Skeletal muscle cell (primary cell): ENCODE measurements at regions not wholly inside any gene's neighbourhood (a gene's known extent, or its start where the extent isn't known, plus 50 kb on each side); places are given as distances from the start of the nearest gene placed in this dataset.
"Not testable (repeated sequence)": the region's sequence is repeated elsewhere in the genome, so short reads cannot be mapped to it uniquely, and the experiment has no call there.

Experiments used
- DNase-seq: peaks from one replicate; pipeline ENCODE4 v3.0.0-alpha.2; 2010; ENCODE audit warnings: low read depth
- H3K4me3 ChIP-seq: 2 replicates; pipeline ENCODE4 v1.5.1; 2011; ENCODE audit warnings: low read depth, mild to moderate bottlenecking, control low read depth, low read length, moderate library complexity

- no peak for DNase-seq
- H3K4me3 ChIP-seq, result no peak overlapping the region
Measured at GRCh38 chr12:31906557-31907301, 52.5 kb upstream of the RESF1 start.

GRCh38 chr12:31903025-31903424 lies 56.2 kb upstream of the RESF1 start:
- no peak overlapping the region for H3K4me3 ChIP-seq
- DNase-seq, result no peak

GRCh38 chr12:31900271-31900670 lies 58.9 kb upstream of the RESF1 start:
- no peak for DNase-seq

DNA sequence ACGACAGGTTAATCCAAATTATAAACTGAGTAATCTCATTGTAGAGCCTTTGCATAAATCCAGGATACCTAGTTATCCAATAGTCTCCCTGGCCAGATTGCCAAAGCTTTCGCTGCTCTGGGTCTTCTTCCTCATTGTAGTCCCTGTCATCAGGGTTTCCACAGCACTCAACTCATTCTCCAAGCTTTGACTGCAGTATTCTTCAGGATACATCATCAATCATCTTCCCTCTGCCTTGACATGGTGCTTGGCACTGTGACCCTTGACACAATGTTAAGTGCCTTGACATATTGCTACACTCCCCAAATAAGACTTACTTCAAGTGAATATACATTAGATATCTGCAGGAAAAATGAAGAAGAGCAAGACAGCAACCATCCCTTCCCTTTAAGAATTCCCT lies 60.1 kb upstream of the RESF1 start:
- no peak overlapping the region for H3K4me3 ChIP-seq
- DNase-seq, result no peak

More at GRCh38 chr12:31900271-31900670, 58.9 kb upstream of the RESF1 start:
- no peak overlapping the region for H3K4me3 ChIP-seq

DNA sequence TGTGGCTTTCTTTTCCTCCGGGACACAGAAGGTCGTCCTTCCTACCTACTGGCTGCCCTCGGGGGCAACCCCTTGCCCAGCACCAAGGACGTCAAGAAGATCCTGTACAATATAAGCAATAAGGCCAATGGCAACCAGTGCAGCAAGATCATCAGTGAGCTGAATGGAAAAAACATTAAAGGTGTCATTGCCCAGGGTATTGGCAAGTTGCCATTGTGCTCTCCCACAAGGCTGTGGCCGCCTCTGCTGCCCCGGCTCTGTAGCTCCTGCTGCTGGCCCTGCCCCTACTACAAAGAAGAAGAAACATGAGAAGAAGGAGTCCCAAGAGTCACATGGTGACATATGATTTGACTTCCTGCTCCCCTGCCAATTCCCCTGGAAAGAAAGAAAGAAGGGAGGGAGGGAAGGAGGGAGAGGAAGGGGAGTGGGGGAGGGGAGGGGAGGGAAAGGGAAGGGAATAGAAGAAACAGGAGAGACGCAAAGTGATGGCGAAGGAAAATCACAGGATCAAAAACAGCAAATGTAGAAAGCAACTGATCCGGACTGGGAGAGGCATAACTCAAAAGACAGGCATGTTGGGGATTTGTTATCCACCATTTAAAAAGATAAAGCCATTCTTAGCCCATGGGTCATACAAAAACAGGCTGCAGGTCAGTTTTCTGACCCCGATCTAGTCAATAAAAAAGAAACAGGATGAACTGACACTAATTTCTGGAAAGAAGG lies 61.3 kb upstream of the RESF1 start:
- DNase-seq, result no peak
- no peak overlapping the region for H3K4me3 ChIP-seq

DNA sequence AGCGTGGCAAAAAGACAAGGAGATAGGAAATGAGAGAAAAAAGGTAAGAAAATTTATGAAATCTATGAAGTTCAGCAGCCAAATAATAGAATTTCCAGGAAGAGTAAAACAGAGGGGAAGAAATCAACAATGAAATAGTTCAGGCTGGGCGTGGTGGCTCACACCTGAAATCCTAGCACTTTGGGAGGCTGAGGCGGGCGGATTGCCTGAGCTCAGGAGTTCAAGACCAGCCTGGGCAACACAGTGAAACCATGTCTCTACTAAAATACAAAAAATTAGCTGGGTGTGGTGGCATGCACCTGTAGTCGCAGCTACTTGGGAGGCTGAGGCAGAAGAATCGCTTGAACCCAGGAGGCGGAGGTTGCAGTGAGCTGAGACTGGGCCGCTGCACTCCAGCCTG lies 62.1 kb upstream of the RESF1 start:
- not testable (repeated sequence) for DNase-seq, H3K4me3 ChIP-seq

- H3K4me3 ChIP-seq, result no peak overlapping the region
Measured at GRCh38 chr12:31896514-31897039, 62.6 kb upstream of the RESF1 start.

DNA sequence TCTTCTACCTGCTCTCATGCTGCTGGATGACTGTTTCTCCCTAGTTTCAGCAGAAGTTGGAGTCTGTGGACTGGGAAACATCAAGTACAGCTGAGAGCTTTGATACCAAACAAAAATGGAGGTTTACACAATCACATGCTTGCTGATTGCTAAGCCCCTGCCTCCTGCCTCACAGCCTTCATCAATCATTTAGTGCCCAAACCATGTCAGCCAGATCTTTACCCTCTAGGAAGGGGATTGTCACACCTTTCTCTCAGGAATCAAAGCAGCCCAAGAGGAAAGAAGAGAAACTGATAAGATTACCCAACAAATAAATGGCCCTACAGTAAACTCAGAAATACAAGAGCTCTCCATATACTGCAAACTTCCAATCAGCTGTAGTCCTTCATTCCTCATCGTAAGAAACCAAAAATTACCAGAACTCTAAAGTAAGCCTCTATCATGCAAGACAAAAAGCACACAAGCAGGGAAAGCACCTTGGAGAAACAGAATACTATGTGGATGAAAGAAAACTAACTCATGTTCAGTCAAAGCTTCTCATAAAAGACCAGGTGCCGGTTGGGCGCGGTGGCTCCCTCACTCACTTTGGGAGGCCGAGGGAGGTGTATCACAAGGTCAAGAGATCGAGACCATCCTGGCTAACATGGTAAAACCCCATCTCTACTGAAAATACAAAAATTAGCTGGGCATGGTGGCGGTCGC lies 63.6 kb upstream of the RESF1 start:
- no peak for DNase-seq
- no peak overlapping the region for H3K4me3 ChIP-seq

More at GRCh38 chr12:31896514-31897039, 62.6 kb upstream of the RESF1 start:
- DNase-seq, result no peak

DNA sequence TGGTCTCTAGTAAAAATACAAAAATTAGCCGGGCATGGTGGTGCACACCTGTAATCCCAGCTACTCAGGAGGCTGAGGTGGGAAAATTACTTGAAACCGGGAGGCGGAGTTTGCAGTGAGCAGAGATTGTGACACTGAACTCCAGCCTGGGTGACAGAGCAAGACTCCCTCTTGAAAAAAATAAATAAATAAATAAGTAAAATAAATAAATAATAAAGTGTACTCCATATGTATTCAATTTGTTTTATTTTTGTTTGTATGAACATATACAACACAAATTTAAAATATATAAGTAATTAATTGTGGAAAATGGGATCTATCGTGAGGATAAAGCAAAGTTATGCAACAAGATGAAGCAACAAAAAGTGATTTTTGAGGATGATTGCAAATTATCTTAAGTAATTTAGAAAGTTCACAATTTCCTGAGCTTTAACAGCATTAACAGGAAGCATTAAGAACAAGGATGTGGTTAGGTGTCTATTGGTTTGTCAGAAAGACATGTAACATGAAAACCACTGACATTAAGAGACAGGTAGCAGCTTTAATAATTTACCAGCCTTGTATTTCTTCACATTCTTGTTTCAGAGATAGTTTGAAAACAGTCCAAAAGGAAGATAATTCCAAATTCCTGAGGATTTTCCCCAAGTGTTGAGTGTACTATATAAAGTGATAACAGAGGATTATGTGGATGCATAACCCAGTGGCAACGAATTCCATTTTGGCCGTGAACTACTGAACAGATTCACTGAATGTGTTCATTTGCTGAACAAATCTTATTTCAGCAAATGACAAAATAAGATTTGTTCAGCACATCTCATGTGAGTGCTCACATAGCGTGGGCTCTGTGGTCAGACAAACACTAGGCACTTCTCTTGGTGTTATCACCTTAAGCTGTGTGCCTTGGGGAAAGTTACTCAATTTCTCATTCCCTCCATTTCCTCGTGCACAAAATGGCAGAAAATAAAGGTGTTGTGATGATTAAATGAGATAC lies 68.6 kb upstream of the RESF1 start:
- no peak for DNase-seq
- H3K4me3 ChIP-seq, result no peak overlapping the region

GRCh38 chr12:31887109-31887811 lies 72.0 kb upstream of the RESF1 start:
- no peak for DNase-seq
- no peak overlapping the region for H3K4me3 ChIP-seq

GRCh38 chr12:31882682-31883081 lies 76.5 kb upstream of the RESF1 start:
- not testable (repeated sequence) for DNase-seq, H3K4me3 ChIP-seq

DNA sequence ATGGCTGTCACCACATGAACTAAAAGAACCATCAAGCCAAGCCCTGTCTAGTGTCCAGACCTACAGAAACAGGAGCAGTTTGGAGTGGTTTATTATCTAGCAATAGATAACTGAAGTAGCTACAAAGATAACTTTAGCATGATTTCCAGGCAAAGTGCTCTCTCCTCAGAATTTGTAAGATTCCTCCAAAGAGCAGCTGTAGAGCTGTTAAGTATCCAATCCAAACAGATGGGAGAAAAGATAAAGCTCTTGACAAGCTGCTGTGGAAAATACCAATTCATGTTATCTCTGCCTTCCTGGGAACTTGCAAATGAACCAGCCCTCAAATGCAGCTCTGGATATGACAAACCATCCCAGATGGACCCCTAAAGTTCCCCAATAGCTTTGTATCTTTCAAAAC lies 78.9 kb upstream of the RESF1 start:
- DNase-seq, result no peak

GRCh38 chr12:31877884-31878283 lies 81.3 kb upstream of the RESF1 start:
- DNase-seq, result no peak
- H3K4me3 ChIP-seq, result no peak overlapping the region

More for the DNA sequence above, 78.9 kb upstream of the RESF1 start:
- H3K4me3 ChIP-seq, result no peak overlapping the region

DNA sequence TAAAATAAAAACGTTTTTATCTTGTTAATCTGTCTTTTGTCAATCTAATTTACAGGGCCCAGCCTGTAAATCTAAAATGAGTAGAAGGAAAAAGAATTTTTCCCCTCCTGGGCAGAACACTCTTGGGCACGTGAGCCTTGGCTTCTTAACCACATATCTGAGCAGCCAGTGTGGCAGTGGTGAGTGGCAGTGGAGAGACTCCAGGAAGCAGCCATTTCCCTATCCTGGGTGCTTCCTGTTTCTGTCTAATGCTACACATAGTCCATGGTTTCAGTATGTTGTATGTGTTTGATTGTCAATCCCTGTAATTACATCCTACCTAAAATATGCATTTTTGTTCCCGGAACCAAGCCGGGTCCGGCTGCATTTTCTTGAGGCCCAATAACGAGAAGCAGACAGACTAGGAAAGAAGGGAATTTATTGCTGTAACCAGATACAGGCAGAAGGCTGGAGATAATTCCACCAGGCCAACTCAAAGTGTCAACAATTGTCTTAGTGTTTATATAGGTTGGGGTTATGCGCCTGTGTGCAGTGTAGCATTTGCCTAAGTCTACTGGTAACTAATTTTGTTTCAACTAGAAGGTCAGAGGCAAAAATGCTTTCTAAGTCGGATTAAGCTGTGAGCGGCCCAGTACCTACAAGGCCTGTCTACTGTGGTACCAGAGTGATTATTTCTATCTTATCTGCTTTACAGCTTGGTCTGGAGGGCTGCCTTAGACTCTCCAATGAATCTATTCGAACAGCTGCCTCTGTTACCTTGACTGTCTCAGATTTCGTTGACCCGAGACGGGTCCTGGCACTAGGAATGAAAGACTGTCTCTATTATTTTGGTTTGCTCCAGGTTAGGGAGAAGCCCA lies 82.4 kb upstream of the RESF1 start:
- no peak for DNase-seq
- H3K4me3 ChIP-seq, result no peak overlapping the region

GRCh38 chr12:31875609-31875964 lies 83.6 kb upstream of the RESF1 start:
- DNase-seq, result no peak
- H3K4me3 ChIP-seq, result no peak overlapping the region

DNA sequence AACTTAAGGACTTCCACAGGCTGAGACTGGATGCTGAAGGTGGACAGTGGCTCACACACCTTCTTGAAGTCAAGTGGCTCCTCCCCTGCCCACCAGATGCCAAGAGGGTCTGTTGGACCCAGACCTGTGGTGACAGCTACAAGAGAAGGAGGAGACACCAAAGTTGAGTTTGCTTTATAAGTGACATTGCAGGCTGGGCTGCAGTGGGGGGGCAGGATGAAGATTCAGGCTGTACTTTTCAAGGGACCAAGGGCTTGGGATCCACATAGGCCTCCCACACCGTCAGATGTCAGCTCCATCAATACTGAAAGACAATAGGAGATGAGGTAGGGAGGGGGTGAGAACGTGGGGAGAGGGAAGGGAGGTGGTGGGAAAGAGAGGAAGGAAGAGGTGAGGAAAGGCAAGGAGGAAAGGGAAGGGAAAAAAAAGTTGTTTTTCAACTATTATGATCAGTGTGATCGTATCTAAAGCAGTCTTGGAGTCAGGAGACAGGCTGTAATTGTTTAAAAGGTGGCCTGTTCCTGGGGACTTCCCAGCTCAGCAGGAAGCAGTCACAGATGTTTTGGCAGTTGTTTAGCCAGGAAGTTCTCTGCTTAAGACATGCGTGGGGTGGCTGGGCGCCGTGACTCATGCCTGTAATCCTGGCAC lies 84.1 kb upstream of the RESF1 start:
- peak; percentile 32 for DNase-seq
- H3K4me3 ChIP-seq, result no peak overlapping the region
